ENCODE measurements at regions not wholly inside any gene's neighbourhood (a gene's known extent, or its start where the extent isn't known, plus 50 kb on each side); places are given as distances from the start of the nearest gene placed in this dataset.

DNA sequence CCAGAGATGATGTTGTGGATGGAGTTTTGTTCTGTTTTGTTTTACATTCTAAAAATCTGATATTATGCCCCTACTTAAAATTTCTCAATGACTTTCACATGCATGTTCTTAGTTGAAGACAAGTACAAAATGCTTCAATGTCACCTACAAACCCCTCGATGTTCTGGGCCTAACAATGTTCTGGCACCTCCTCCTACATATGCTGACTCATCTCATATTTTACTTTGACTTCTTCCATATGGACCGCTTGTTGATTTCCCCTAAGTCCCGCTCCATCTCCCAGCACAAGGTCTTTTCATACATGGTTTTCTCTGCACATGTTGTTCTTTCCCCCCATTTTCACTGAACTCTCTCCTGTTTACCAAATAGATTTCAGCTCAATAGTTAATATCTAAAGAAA, 441.4 kb downstream of the CNTN6 start:
- in situ Hi-C loops (cut with HindIII; ENCODE audit: low sequenced_read_pairs) = no loop called here
- no peak for DNase-seq (ENCODE audit: low spot score)

DNA sequence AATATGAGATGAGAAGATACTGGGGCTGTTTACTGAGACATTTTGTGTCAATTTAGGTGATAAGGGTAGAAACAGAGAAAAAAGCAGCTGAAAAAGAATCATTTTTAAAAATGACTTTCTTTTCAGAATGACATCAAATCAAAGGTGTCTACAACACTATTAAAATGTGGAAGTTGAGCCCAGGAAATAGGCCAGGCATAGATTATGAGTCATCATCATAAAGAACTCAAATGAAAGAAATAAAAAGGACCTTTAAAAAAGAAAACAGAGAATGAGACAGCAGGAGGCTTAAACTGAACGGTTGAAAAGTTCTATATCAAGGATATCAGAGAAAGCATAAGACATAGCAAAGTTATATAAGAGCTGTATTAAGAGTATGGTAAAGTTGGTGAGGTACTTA, 442.5 kb downstream of the CNTN6 start:
- no peak for DNase-seq (ENCODE audit: low spot score)
- in situ Hi-C loops (cut with HindIII; ENCODE audit: low sequenced_read_pairs) = no loop called here

DNA sequence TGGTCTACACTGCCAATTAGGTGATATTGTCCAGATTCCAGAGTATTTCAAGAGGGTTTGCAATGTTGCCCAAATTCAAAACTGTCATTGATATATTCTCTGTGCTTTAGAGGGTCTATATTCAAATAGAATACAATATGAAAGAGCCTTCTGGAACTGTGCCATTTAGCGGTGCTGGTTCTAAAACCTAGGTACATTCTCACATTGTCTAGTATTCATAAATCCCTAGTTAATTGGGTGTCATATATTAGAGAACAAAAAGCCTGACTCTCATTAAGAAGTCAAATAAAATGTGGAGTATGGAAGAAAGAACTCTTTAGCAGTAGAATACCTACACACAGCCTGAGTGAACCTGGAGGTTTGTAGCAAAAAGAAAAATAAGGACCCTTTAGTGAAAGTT, 447.9 kb downstream of the CNTN6 start:
- in situ Hi-C loops (cut with HindIII; ENCODE audit: low sequenced_read_pairs) = no loop called here
- no peak for DNase-seq (ENCODE audit: low spot score)

GRCh38 chr3:1551741-1552140, 458.9 kb downstream of the CNTN6 start:
- no peak for DNase-seq (ENCODE audit: low spot score)
- in situ Hi-C loops (cut with HindIII; ENCODE audit: low sequenced_read_pairs) = no loop called here

DNA sequence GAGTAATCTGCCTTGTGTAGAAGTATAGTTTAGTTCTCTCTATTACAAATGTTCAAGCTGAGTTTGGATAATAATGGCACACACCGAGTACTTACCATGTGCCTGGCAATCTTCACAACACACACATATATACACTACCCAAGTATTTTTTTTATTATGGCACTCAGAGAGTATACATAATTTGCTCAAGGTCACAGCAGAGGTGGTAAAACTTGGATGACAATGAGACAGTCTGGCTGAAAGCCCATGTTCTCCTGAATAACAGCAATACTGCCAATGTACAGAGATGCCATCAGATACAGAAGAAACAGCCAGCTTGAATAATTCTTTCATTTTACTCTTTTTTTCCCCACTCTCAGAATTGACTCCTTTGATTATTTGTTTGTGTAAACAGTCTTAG, 460.0 kb downstream of the CNTN6 start:
- in situ Hi-C loops (cut with HindIII; ENCODE audit: low sequenced_read_pairs) = no loop called here
- peak; percentile 1 for DNase-seq (ENCODE audit: low spot score)

DNA sequence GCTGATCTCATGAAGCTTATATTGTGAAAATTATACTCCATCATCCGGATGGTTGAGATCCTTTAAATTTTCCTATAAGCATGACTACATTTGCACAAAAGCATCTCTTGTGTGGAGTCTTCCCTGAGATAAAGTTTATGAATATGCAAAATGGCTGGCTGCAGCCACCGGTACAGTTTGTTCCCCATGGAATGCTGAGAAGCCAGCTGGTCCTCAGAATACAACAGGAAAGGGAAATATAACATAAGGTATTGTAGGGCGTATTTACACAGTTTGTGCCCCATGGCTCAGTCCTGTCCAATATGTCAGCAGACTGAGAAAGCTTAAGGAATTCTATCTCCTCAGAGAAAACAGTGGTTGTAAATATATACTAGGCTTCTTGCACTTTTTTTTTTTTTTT, 468.6 kb downstream of the CNTN6 start:
- DNase-seq (ENCODE audit: low spot score) = peak; percentile 30
- in situ Hi-C loops (cut with HindIII; ENCODE audit: low sequenced_read_pairs) = no loop called here

DNA sequence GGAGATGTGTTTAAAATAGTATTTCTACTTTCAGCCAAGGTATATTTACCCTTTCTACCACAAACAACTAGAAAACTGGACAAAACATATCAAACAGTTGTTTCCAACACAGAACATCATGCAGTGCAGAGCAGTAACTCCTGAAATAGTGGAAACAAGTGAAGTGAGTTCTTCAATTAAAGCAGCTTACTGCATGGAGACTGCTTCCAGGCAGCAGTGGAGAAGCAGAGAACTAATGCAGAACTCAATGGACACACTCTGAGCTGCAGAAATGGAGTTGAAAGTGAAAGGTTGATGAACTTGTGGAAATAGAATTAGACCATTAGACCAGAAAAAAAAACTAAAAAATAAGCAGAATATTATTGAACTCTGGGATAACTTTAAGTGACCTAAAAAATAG, 478.9 kb downstream of the CNTN6 start:
- in situ Hi-C loops (cut with HindIII; ENCODE audit: low sequenced_read_pairs) = no loop called here
- DNase-seq (ENCODE audit: low spot score) = peak; percentile 7

DNA sequence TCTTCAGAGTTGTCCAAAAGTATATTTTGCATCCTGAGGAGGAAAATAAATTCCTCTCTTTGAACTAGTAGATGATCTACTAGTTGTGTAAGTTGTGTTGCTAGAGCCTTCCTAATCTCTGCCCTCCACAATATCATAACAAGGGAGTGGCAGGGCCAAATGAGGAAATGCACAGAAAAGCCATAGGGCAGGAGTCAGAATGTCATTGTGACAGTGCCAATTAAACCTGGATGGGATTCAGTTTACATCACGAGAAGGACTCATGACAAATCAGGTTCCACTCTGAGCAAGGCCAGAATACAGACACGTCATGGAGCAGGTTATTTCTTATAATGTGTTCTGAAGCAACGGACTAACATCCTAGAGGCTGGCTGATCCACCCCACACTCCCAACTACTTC, 483.2 kb downstream of the CNTN6 start:
- DNase-seq (ENCODE audit: low spot score) = no peak
- in situ Hi-C loops (cut with HindIII; ENCODE audit: low sequenced_read_pairs) = no loop called here

DNA sequence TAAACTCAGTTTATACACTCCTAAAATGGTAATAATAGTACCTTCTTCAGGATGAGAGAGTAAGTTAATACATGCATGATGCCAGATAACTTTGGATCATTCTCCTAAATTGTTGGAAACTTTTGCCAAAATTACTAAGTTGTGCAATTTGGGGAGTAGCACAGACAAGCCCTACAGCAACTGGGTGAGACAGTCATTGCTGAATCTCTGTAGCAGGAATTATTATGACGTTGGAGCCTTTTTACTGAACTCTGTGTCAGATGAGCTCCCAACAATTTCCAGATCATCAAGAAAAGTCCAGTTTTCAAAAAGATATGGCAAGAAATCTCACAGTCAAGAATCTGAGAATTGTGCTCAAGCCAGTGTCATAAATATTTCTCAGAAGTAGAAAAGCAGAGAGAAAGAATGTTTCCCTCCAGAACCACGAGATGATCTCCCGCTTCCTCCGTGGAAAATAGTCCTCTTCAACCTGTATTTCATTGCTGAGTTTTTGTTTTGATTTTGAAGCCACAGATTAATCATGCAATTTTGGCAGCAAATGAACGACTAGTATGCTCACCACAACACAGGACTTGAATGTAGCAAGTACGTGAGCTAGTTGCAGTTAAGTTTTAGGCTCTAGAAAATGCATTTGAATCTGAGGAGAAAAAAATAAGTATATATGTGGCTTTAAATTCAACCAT, 485.4 kb downstream of the CNTN6 start:
- in situ Hi-C loops (cut with HindIII; ENCODE audit: low sequenced_read_pairs) = no loop called here
- DNase-seq (ENCODE audit: low spot score) = no peak

DNA sequence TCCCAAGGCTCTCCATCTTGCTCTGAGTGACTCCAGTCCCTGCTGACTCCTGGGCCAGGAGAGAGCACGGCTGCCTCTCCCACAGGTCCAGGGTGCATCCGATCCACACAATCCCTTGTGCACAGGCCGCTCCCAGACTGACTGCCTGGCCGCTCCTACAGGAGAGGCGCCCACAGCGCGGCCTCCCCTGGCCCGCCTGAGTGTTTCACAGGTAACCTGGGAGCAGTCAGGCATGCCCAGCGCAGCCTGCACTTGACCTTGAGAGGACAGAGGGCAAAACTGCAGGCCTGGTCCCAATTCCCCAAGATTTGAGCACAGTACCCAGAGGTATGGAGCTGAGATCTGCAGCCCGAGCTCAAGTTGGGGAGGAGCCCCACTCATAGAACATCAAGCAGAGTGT, 490.2 kb downstream of the CNTN6 start:
- DNase-seq (ENCODE audit: low spot score) = no peak
- in situ Hi-C loops (cut with HindIII; ENCODE audit: low sequenced_read_pairs) = no loop called here

DNA sequence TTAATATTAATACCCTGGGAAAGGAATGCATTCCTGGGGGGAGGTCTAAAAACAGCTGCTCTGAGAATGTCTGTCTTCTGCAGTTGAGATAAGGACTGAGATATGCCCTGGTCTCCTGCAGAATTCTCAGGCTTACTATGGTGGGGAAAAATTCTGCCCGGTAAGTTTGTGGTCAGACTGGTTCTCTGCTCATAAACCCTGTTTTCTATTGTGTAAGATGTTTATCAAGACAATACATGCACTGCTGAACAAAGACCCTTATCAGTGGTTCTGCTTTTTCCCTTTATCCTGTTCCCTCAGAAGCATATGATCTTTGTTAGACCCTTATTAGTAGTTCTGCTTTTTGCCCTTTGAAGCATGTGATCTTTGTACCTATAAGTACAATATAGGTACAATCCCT, 494.6 kb downstream of the CNTN6 start:
- in situ Hi-C loops (cut with HindIII; ENCODE audit: low sequenced_read_pairs) = no loop called here

DNA sequence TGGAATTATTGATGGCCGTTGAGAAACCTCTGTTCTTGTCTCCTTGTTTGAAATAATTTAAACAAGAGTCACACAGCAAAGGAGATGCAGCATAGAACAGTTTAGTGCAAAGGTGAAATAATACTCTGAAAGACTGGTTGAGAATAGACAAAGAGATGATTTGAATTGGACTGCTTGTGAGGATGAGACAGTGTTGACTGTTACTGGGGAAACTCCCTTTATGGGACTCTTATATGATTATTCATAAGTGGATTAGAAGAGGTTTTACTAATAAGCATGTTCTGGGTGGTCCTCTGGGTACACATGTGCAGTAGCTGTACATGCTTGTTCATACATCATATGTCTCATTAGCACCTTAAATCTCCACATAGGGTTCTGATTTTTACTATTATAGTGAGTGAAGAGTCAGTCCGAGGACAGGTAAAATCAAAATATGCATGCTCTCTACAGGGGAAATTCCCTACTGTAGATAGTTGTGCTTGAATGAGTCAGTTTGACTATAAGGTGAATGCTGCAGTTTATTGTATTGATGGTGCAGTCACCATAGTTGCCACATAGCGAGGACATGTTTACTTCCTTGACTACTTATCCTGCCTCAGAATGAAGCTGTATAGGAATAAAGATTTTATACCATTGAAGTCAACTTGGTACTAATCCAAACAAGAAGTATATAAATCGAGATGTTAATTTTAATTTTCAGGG, 498.7 kb downstream of the CNTN6 start:
- in situ Hi-C loops (cut with HindIII; ENCODE audit: low sequenced_read_pairs) = no loop called here
- DNase-seq (ENCODE audit: low spot score) = no peak

More for the DNA sequence above, 494.6 kb downstream of the CNTN6 start:
- DNase-seq (ENCODE audit: low spot score) = no peak

GRCh38 chr3:1594940-1595339, 502.1 kb downstream of the CNTN6 start:
- DNase-seq (ENCODE audit: low spot score) = no peak
- in situ Hi-C loops (cut with HindIII; ENCODE audit: low sequenced_read_pairs) = no loop called here

GRCh38 chr3:1600206-1600605, 498.5 kb upstream of the CNTN4 start:
- in situ Hi-C loops (cut with HindIII; ENCODE audit: low sequenced_read_pairs) = no loop called here
- peak; percentile 55 for DNase-seq (ENCODE audit: low spot score)

GRCh38 chr3:1600700-1601418, 497.8 kb upstream of the CNTN4 start:
- DNase-seq (ENCODE audit: low spot score) = no peak
- in situ Hi-C loops (cut with HindIII; ENCODE audit: low sequenced_read_pairs) = no loop called here

GRCh38 chr3:1609416-1609815, 489.2 kb upstream of the CNTN4 start:
- in situ Hi-C loops (cut with HindIII; ENCODE audit: low sequenced_read_pairs) = no loop called here
- DNase-seq (ENCODE audit: low spot score) = no peak

DNA sequence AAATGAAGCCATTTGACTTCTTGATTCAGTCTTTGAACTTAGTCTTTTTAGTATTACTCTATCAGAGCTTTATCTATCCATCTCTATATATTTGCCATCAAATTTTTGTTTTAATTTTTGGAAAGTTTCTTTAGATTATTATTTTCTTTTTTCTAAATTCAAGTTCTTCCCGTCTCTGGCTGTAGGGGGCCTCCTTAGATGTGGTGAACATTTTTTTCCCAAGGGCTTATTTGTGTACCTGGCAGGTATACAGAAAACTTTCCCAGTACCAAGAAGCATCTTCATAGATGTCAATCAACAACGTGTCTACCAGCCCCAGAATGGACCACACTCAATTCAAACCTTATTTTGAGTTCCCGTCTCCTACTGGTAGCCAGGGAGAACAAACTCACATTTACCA, 486.8 kb upstream of the CNTN4 start:
- in situ Hi-C loops (cut with HindIII; ENCODE audit: low sequenced_read_pairs) = no loop called here
- no peak for DNase-seq (ENCODE audit: low spot score)

GRCh38 chr3:1613962-1614361, 484.7 kb upstream of the CNTN4 start:
- no peak for DNase-seq (ENCODE audit: low spot score)
- in situ Hi-C loops (cut with HindIII; ENCODE audit: low sequenced_read_pairs) = no loop called here

DNA sequence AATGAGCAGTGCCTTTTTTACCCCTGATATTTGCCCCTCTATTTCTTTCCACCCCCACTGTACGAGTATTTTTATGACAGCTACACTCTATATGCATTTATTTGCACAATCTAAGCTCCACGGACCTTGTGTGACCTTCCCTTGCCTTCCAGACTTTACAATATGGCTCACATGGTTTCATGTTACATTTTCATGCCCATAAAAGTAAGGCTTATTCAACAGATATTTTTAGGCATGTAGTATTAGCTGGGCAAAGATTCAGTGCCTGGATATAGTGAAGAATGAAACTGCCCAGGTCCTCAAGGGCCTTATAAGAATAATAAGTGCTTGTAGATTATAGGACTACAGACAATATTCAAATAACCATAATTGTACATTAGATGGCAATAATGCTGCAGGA, 481.9 kb upstream of the CNTN4 start:
- no peak for DNase-seq (ENCODE audit: low spot score)
- in situ Hi-C loops (cut with HindIII; ENCODE audit: low sequenced_read_pairs) = no loop called here

DNA sequence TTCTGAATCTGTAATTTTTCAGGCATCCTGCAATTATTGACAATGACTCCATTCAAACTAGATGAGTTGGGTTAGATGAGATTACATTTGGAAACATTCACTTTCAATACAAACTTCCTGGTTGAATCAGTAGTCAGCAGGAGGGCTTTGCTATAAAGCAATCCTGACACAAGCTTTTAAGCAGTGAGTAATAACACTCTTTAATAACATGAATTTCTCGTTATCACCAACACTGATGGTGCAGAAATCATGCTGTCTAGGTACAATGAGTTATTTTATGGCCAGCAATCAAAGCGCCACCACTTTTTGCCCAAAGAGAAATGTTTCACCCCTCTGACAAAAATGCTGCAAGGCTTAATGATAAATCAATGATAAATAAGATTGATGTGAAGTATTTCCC, 474.8 kb upstream of the CNTN4 start:
- no peak for DNase-seq (ENCODE audit: low spot score)
- in situ Hi-C loops (cut with HindIII; ENCODE audit: low sequenced_read_pairs) = no loop called here

- in situ Hi-C loops (cut with HindIII; ENCODE audit: low sequenced_read_pairs) = no loop called here
- DNase-seq (ENCODE audit: low spot score) = no peak
These were observed 466.5 kb upstream of the CNTN4 start for GRCh38 chr3:1632128-1632527.
